ENCODE measurements at regions not wholly inside any gene's neighbourhood (a gene's known extent, or its start where the extent isn't known, plus 50 kb on each side); places are given as distances from the start of the nearest gene placed in this dataset.

- no peak for TF ChIP-seq CTCF (IDR thresholded peaks at IDR 0.05; ENCODE audit: low read length)
- no peak for TF ChIP-seq EZH2 (optimal IDR thresholded peaks at IDR 0.05; ENCODE audit: low read depth, low read length)
Measured at GRCh38 chr4:12446657-12447185, 1018.0 kb upstream of the HS3ST1 start.
